ENCODE measurements at regions not wholly inside any gene's neighbourhood (a gene's known extent, or its start where the extent isn't known, plus 50 kb on each side); places are given as distances from the start of the nearest gene placed in this dataset.
A peak's percentile ranks its signal among the peaks of the same experiment; 100 is the strongest.

GRCh38 chr3:66851894-66852613, 146.1 kb upstream of the KBTBD8 start:
- ChIA-PET POLR2A (no interaction called here), CTCF (no interaction called here)
- TF ChIP-seq BHLHE40 (IDR thresholded peaks at IDR 0.05; ENCODE audit: borderline replicate concordance) (no peak), ARNT (IDR thresholded peaks at IDR 0.05) (no peak), SUZ12 (IDR thresholded peaks at IDR 0.05) (no peak), FOXA1 (IDR thresholded peaks at IDR 0.05) (no peak), PKNOX1 (IDR thresholded peaks at IDR 0.05) (no peak), CTBP1 (IDR thresholded peaks at IDR 0.05; ENCODE audit: borderline replicate concordance) (no peak), NFRKB (IDR thresholded peaks at IDR 0.05) (no peak), HDGF (IDR thresholded peaks at IDR 0.05; ENCODE audit: borderline replicate concordance) (no peak), ELF4 (IDR thresholded peaks at IDR 0.05) (no peak), TARDBP (IDR thresholded peaks at IDR 0.05) (no peak), FOXM1 (IDR thresholded peaks at IDR 0.05; ENCODE audit: borderline replicate concordance) (no peak), ZNF384 (IDR thresholded peaks at IDR 0.05) (no peak), SP1 (IDR thresholded peaks at IDR 0.05) (no peak), L3MBTL2 (conservative IDR thresholded peaks at IDR 0.05) (no peak)
- no peak for DNase-seq (ENCODE audit: extremely low spot score)

- POLR2A ChIA-PET, result no interaction called here
- DNase-seq (ENCODE audit: extremely low spot score), result no peak
- TF ChIP-seq FOXM1 (IDR thresholded peaks at IDR 0.05; ENCODE audit: borderline replicate concordance) (no peak), LEF1 (IDR thresholded peaks at IDR 0.05; ENCODE audit: borderline replicate concordance) (no peak), ELF4 (IDR thresholded peaks at IDR 0.05) (peak; percentile 57; the same call in 1 of the 2 replicates)
- CTCF ChIA-PET, result no interaction called here
Observed at GRCh38 chr3:66854601-66855151, 143.4 kb upstream of the KBTBD8 start.

- CTCF ChIA-PET, result no interaction called here
- no peak for TF ChIP-seq CTBP1 (IDR thresholded peaks at IDR 0.05; ENCODE audit: borderline replicate concordance)
- TF ChIP-seq HDGF (IDR thresholded peaks at IDR 0.05; ENCODE audit: borderline replicate concordance), result no peak
- TF ChIP-seq ELF4 (IDR thresholded peaks at IDR 0.05), result no peak
- no peak for TF ChIP-seq L3MBTL2 (conservative IDR thresholded peaks at IDR 0.05)
- no peak for TF ChIP-seq ZNF384 (IDR thresholded peaks at IDR 0.05)
- no peak for TF ChIP-seq FOXK2 (IDR thresholded peaks at IDR 0.05)
- no peak for TF ChIP-seq PKNOX1 (IDR thresholded peaks at IDR 0.05)
- TF ChIP-seq ARNT (IDR thresholded peaks at IDR 0.05), result no peak
- TF ChIP-seq TARDBP (IDR thresholded peaks at IDR 0.05), result no peak
- no peak for TF ChIP-seq FOXA1 (IDR thresholded peaks at IDR 0.05)
- no peak for TF ChIP-seq NFRKB (IDR thresholded peaks at IDR 0.05)
Observed at GRCh38 chr3:66856533-66856932, 141.6 kb upstream of the KBTBD8 start.

GRCh38 chr3:66858656-66859381, 139.3 kb upstream of the KBTBD8 start:
- POLR2A ChIA-PET, result no interaction called here
- TF ChIP-seq HDGF (IDR thresholded peaks at IDR 0.05; ENCODE audit: borderline replicate concordance), result no peak
- no peak for TF ChIP-seq ELF4 (IDR thresholded peaks at IDR 0.05)
- no peak for TF ChIP-seq PKNOX1 (IDR thresholded peaks at IDR 0.05)
- no peak for TF ChIP-seq SUZ12 (IDR thresholded peaks at IDR 0.05)
- TF ChIP-seq SP1 (IDR thresholded peaks at IDR 0.05), result no peak
- TF ChIP-seq FOXK2 (IDR thresholded peaks at IDR 0.05), result no peak
- no peak for TF ChIP-seq LEF1 (IDR thresholded peaks at IDR 0.05; ENCODE audit: borderline replicate concordance)
- TF ChIP-seq TARDBP (IDR thresholded peaks at IDR 0.05), result no peak
- TF ChIP-seq BHLHE40 (IDR thresholded peaks at IDR 0.05; ENCODE audit: borderline replicate concordance), result no peak
- TF ChIP-seq L3MBTL2 (conservative IDR thresholded peaks at IDR 0.05), result no peak
- no peak for TF ChIP-seq FOXA1 (IDR thresholded peaks at IDR 0.05)
- no peak for TF ChIP-seq NFRKB (IDR thresholded peaks at IDR 0.05)
- TF ChIP-seq ZNF384 (IDR thresholded peaks at IDR 0.05), result no peak
- no peak for TF ChIP-seq FOXM1 (IDR thresholded peaks at IDR 0.05; ENCODE audit: borderline replicate concordance)
- no peak for TF ChIP-seq CTBP1 (IDR thresholded peaks at IDR 0.05; ENCODE audit: borderline replicate concordance)
- DNase-seq (ENCODE audit: extremely low spot score), result no peak
- CTCF ChIA-PET, result no interaction called here

More at GRCh38 chr3:66856533-66856932, 141.6 kb upstream of the KBTBD8 start:
- DNase-seq (ENCODE audit: extremely low spot score), result no peak
- POLR2A ChIA-PET, result no interaction called here

- DNase-seq (ENCODE audit: extremely low spot score), result no peak
- ChIA-PET CTCF (no interaction called here), POLR2A (no interaction called here)
- TF ChIP-seq ARNT (IDR thresholded peaks at IDR 0.05) (no peak), NFRKB (IDR thresholded peaks at IDR 0.05) (no peak), ELF4 (IDR thresholded peaks at IDR 0.05) (no peak), SUZ12 (IDR thresholded peaks at IDR 0.05) (no peak), CTBP1 (IDR thresholded peaks at IDR 0.05; ENCODE audit: borderline replicate concordance) (no peak), SP1 (IDR thresholded peaks at IDR 0.05) (no peak), L3MBTL2 (conservative IDR thresholded peaks at IDR 0.05) (no peak), HDGF (IDR thresholded peaks at IDR 0.05; ENCODE audit: borderline replicate concordance) (no peak), FOXK2 (IDR thresholded peaks at IDR 0.05) (no peak)
Observed at GRCh38 chr3:66860771-66861170, 137.3 kb upstream of the KBTBD8 start.
